Endothelial cell of umbilical vein (primary cell): ENCODE measurements at regions not wholly inside any gene's neighbourhood (a gene's known extent, or its start where the extent isn't known, plus 50 kb on each side); places are given as distances from the start of the nearest gene placed in this dataset.

Source experiments
- BruUV-seq: library from RNA; stranded (reverse); fragments of 400-500 nt; replicated peaks from 2 replicates; lab custom pipeline; 2021; lab: Mats Ljungman, UMichigan
- CTCF ChIA-PET: fragments of 300-600, 350-600 bp; sonication (Branson Sonifier 250); formaldehyde crosslinking; loops from one replicate; lab custom pipeline; 2021; ENCODE audit warnings: antibody characterized with exemption, inconsistent platforms; lab: Charles Lee
- POLR2A ChIA-PET: fragments of 300-600, 350-600 bp; sonication (Branson Sonifier 250); formaldehyde crosslinking; loops from one replicate; lab custom pipeline; 2021; ENCODE audit warnings: antibody characterized with exemption, inconsistent platforms; lab: Charles Lee
- DNase-seq: peaks from one replicate; pipeline ENCODE4 v3.0.0-alpha.2; 2011; ENCODE audit warnings: low read depth, low spot score
- FAIRE-seq: peaks from 2 replicates; lab custom pipeline; 2011; peaks lifted over from hg19 to GRCh38; lab: Jason Lieb, UNC
- H2AFZ ChIP-seq: 2 replicates; pipeline ENCODE4 v1.6.0; 2012; ENCODE audit warnings: low read depth, low read length, control low read depth, inconsistent platforms
- H3K27ac ChIP-seq: 2 replicates; pipeline ENCODE4 v1.5.1; 2011; ENCODE audit warnings: low read depth, mild to moderate bottlenecking, control low read depth, low read length, moderate library complexity; ENCODE audit not compliant: insufficient read depth
- H3K27me3 ChIP-seq, 2 experiments: 2 replicates each; pipeline versions ENCODE4 v1.6.0 to v1.6.1; 2011; ENCODE audit warnings: low read length in 2 of 2, mixed read lengths in 1 of 2; ENCODE audit not compliant: control insufficient read depth in 2 of 2, insufficient read depth in 2 of 2
- H3K36me3 ChIP-seq, 2 experiments: 2 replicates in 1 of 2; 3 replicates in 1 of 2; pipeline ENCODE4 v1.5.1; 2011; ENCODE audit warnings: low read length in 2 of 2, mild to moderate bottlenecking in 1 of 2, moderate library complexity in 1 of 2; ENCODE audit not compliant: control insufficient read depth in 2 of 2, insufficient read depth in 2 of 2; ENCODE audit errors: extremely low read depth in 1 of 2
- H3K4me1 ChIP-seq: 3 replicates; pipeline ENCODE4 v1.5.1; 2011; ENCODE audit warnings: mild to moderate bottlenecking, low read length; ENCODE audit not compliant: control insufficient read depth, insufficient read depth; ENCODE audit errors: extremely low read depth
- H3K4me2 ChIP-seq: 2 replicates; pipeline ENCODE4 v1.6.1; 2011; ENCODE audit warnings: low read length, control low read depth, mixed read lengths; ENCODE audit not compliant: insufficient read depth
- H3K4me3 ChIP-seq, 3 experiments: fragments of 200-600 bp in 1 of 3; sonication (generic), shearing (Covaris generic) in 1 of 3; replicated peaks in 1 of 3; 2 replicates each; pipeline ENCODE4 v1.5.1; 2011 to 2016; ENCODE audit warnings: control low read depth in 3 of 3, low read length in 3 of 3, mild to moderate bottlenecking in 2 of 3, inconsistent platforms in 1 of 3, low read depth in 1 of 3, moderate library complexity in 1 of 3; ENCODE audit not compliant: insufficient read depth in 1 of 3
- H3K79me2 ChIP-seq: 2 replicates; pipeline ENCODE4 v1.6.0; 2012; ENCODE audit warnings: low read length, inconsistent platforms; ENCODE audit not compliant: control insufficient read depth, insufficient read depth
- H3K9ac ChIP-seq: replicated peaks from 2 replicates; pipeline ENCODE3; 2011; ENCODE audit warnings: low read length, control low read depth; ENCODE audit not compliant: insufficient read depth; ENCODE audit errors: extremely low read depth
- H3K9me1 ChIP-seq: replicated peaks from 3 replicates; pipeline ENCODE4 v1.6.0; 2011; ENCODE audit warnings: mild to moderate bottlenecking, low read length; ENCODE audit not compliant: control insufficient read depth, insufficient read depth; ENCODE audit errors: extremely low read depth
- H3K9me3 ChIP-seq: replicated peaks from 2 replicates; pipeline ENCODE4 v1.5.1; 2012; ENCODE audit warnings: low read length, inconsistent platforms; ENCODE audit not compliant: control insufficient read depth, insufficient read depth
- H4K20me1 ChIP-seq: replicated peaks from 2 replicates; pipeline ENCODE3; 2011; ENCODE audit warnings: mild to moderate bottlenecking, low read length; ENCODE audit not compliant: control insufficient read depth, insufficient read depth; ENCODE audit errors: extremely low read depth
- EZH2 ChIP-seq: IDR thresholded peaks from 2 replicates; pipeline ENCODE4 v1.6.1; 2012; ENCODE audit warnings: borderline replicate concordance, low read depth, mild to moderate bottlenecking, moderate library complexity, low read length, inconsistent platforms; ENCODE audit not compliant: severe bottlenecking
- FOS ChIP-seq: IDR thresholded peaks from 2 replicates; pipeline ENCODE4 v1.6.1; 2011; ENCODE audit warnings: mild to moderate bottlenecking, low read length, moderate library complexity, borderline replicate concordance; ENCODE audit not compliant: insufficient read depth
- GATA2 ChIP-seq: IDR thresholded peaks from 2 replicates; pipeline ENCODE4 v1.7.0; 2011; ENCODE audit warnings: low read depth, mild to moderate bottlenecking, moderate library complexity, mixed read lengths, low read length; ENCODE audit not compliant: insufficient read length, insufficient read depth
- JUN ChIP-seq: IDR thresholded peaks from 2 replicates; pipeline ENCODE4 v1.6.1; 2011; ENCODE audit warnings: borderline replicate concordance, low read depth; ENCODE audit not compliant: insufficient read length, insufficient read depth
- MYC ChIP-seq: IDR thresholded peaks from one replicate; pipeline ENCODE4 v1.6.1; 2011; ENCODE audit warnings: mild to moderate bottlenecking, low read depth, low read length
- POLR2A ChIP-seq: IDR thresholded peaks from 2 replicates; pipeline ENCODE4 v1.6.1; 2012; ENCODE audit warnings: low read depth, mild to moderate bottlenecking, control low read depth, low read length
- POLR2AphosphoS5 ChIP-seq: IDR thresholded peaks from 2 replicates; pipeline ENCODE4 v1.6.1; 2012; ENCODE audit warnings: low read depth, mild to moderate bottlenecking, control low read depth, low read length, moderate library complexity; ENCODE audit not compliant: insufficient read depth
- dilution Hi-C: fragments of 300-500 bp; cut with MboI; formaldehyde crosslinking; loops from one replicate; pipeline ENCODE4 v1.15.0; 2019; ENCODE audit warnings: low sequenced_read_pairs; ENCODE audit not compliant: extremely low pct_ligation_motif_present
- intact Hi-C: fragments of 100-400 bp; cut with micrococcal nuclease; formaldehyde crosslinking; loops from one replicate; pipeline ENCODE4 v1.10.0; 2022
- TF ChIP-seq, protein P1 (sequence below): IDR thresholded peaks from 2 replicates; pipeline ENCODE4 v1.6.1; 2011; ENCODE audit not compliant: insufficient read depth, insufficient read length
- TF ChIP-seq, protein P2 (sequence below), 2 donors: IDR thresholded peaks; 1 replicate in 1 of 2; 2 replicates in 1 of 2; pipeline ENCODE4 v1.5.1; 2011; ENCODE audit warnings: low read length in 2 of 2, mild to moderate bottlenecking in 2 of 2, moderate library complexity in 2 of 2, control low read depth in 1 of 2, inconsistent platforms in 1 of 2, low read depth in 1 of 2; ENCODE audit not compliant: insufficient read depth in 1 of 2; ENCODE audit errors: extremely low read depth in 1 of 2

DNA sequence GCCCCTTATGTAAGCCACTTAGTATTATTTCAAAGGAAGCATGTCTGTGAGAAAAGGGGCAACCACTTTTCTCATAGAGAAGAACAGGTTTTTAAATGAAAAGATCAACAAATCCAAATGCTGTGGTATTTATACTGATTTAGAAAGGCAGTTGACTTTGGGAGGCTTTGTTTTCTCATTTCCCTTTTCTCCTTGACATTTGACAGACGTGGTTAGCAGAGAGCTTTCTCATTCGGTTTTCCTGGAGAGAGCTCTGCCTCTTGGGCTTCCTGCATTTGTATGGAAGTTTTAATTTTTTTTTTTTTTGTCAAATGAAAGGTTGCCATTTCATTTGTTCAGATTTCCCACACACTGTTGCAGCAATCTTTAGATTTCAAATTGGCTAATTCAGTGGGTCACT, 62.5 kb downstream of the EXOSC2 start:
- FAIRE-seq, result peak; percentile 90
- dilution Hi-C loops, result no loop called here
- TF ChIP-seq, protein P1, sequence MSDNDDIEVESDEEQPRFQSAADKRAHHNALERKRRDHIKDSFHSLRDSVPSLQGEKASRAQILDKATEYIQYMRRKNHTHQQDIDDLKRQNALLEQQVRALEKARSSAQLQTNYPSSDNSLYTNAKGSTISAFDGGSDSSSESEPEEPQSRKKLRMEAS, result no peak
- ChIA-PET POLR2A (interaction anchor here (0.6 to 1.0 kb wide), 2 partner anchors 32 to 90 kb away, joined by 7 read pairs; no protein-coding TSS in a partner anchor), CTCF (interaction anchor here (0.7 to 2.2 kb wide), 22 partner anchors 9 to 114 kb away, joined by 3 to 10 read pairs (median 5); no protein-coding TSS in a partner anchor)
- H3K79me2 ChIP-seq, result peaks cover 25% of the 10 kb centered on the region
- H3K9ac ChIP-seq, result peak overlapping the region; percentile 17
- peaks cover 25% of the 10 kb centered on the region for H3K4me1 ChIP-seq
- H3K4me3 ChIP-seq, result no peak overlapping the region
- H2AFZ ChIP-seq, result no peak overlapping the region
- H3K9me3 ChIP-seq, result no peaks in the 10 kb centered on the region
- BruUV-seq, result no TSS peak
- H3K27ac ChIP-seq, result peak overlapping the region; percentile 44
- no peaks in the 10 kb centered on the region for H4K20me1 ChIP-seq
- H3K4me2 ChIP-seq, result peak overlapping the region; percentile 79
- DNase-seq, result peak; percentile 79
- no peaks in the 10 kb centered on the region for H3K27me3 ChIP-seq
- no peaks in the 10 kb centered on the region for H3K36me3 ChIP-seq
- intact Hi-C loops, result loop anchor here (1.0 kb wide), 1 partner anchor 9 kb away; no protein-coding TSS in a partner anchor
- no peaks in the 10 kb centered on the region for H3K9me1 ChIP-seq

DNA sequence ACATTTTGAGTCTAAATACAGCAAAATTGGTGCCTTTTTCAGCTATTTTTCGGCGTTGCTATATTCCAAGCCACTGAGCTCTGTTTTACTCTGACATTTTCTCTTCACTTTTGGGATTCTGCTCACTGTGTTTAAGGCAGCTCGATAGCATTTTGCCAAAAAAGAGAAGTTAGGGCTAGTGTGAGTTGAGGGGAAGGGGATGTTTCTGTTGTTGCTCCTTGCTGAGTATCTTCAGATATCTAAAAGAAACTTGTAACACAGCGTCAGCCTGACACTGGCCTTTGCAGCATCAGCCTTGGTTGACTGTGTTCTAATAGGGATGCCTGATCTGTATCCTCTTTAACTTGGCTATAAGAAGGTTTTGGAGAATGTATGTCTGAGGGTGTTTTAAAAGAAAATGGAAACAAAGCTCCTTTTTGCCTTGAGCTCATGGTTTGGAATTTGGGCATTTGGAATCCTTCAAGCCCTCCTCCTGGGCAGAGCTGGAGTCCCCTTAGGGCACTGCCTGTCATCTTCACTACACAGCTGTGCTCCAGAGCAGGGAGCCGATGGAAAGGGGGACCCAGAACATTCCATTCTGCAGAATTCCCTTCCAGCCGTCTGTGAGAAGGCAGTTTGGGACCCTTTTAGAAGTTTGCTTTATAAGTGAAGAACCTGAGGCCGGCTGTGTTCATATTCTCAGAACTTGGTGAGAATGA, 63.0 kb downstream of the EXOSC2 start:
- CTCF ChIA-PET, result interaction anchor here (0.6 to 2.2 kb wide), 22 partner anchors 9 to 228 kb away, joined by 3 to 10 read pairs (median 5); no protein-coding TSS in a partner anchor

More for the DNA sequence above, 63.0 kb downstream of the EXOSC2 start:
- Histone ChIP-seq H3K9me1 (no peaks in the 10 kb centered on the region), H3K9ac (peak overlapping the region; percentile 17), H3K4me1 (peaks cover 25% of the 10 kb centered on the region), H3K9me3 (no peaks in the 10 kb centered on the region), H3K36me3 (no peaks in the 10 kb centered on the region), H4K20me1 (no peaks in the 10 kb centered on the region), H3K4me3 (no peak overlapping the region), H3K79me2 (peaks cover 27% of the 10 kb centered on the region), H2AFZ (no peak overlapping the region), H3K27me3 (no peaks in the 10 kb centered on the region), H3K27ac (no peak overlapping the region), H3K4me2 (peak overlapping the region; percentile 79)
- DNase-seq (no peak), FAIRE-seq (peak; percentile 46)
- POLR2A ChIA-PET, result no interaction called here
- intact Hi-C loops, result loop anchor here (1.0 kb wide), 1 partner anchor 9 kb away; no protein-coding TSS in a partner anchor
- no TSS peak for BruUV-seq
- dilution Hi-C loops, result no loop called here
- TF ChIP-seq, protein P2, sequence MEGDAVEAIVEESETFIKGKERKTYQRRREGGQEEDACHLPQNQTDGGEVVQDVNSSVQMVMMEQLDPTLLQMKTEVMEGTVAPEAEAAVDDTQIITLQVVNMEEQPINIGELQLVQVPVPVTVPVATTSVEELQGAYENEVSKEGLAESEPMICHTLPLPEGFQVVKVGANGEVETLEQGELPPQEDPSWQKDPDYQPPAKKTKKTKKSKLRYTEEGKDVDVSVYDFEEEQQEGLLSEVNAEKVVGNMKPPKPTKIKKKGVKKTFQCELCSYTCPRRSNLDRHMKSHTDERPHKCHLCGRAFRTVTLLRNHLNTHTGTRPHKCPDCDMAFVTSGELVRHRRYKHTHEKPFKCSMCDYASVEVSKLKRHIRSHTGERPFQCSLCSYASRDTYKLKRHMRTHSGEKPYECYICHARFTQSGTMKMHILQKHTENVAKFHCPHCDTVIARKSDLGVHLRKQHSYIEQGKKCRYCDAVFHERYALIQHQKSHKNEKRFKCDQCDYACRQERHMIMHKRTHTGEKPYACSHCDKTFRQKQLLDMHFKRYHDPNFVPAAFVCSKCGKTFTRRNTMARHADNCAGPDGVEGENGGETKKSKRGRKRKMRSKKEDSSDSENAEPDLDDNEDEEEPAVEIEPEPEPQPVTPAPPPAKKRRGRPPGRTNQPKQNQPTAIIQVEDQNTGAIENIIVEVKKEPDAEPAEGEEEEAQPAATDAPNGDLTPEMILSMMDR (IDR thresholded peaks at IDR 0.05; ENCODE audit: extremely low read depth in 1 of 2, insufficient read depth in 1 of 2, low read depth in 1 of 2, low read length in 2 of 2), result no peak
- TF ChIP-seq JUN (no peak), POLR2AphosphoS5 (no peak), POLR2A (no peak), EZH2 (no peak), FOS (no peak), MYC (no peak), GATA2 (no peak)
- TF ChIP-seq, protein P1, result no peak
